C4-2B (cell line): ENCODE measurements at regions not wholly inside any gene's neighbourhood (a gene's known extent, or its start where the extent isn't known, plus 50 kb on each side); places are given as distances from the start of the nearest gene placed in this dataset.

Experiments
- ZFX ChIP-seq: fragments of 450-650 bp; IDR thresholded peaks from 2 replicates; pipeline ENCODE4 v1.6.1; 2017
- TF ChIP-seq, protein P1 (sequence below): fragments of 450-650 bp; conservative IDR thresholded peaks from 2 replicates; pipeline ENCODE4 v1.5.1; 2017; ENCODE audit warnings: mild to moderate bottlenecking

DNA sequence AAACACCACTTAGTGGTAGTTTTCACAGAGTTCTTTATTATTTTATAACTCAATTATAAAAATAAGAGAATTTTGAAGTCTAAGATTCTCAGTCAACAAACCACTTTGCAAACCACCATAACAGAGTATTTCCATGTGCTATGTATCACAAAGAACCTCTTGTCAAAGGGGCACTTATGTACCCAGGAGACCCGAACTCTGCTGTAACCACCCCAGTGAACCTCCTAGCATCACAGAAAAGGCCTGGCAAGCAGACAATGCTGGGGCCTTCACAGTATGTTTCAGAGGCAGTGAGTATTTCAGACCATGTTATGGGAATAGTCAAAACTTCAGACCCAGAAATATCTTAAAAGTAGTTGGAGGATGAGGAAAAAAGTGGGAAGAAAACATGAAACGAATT is 714.1 kb downstream of the EFNB2 start:
- TF ChIP-seq, protein P1, sequence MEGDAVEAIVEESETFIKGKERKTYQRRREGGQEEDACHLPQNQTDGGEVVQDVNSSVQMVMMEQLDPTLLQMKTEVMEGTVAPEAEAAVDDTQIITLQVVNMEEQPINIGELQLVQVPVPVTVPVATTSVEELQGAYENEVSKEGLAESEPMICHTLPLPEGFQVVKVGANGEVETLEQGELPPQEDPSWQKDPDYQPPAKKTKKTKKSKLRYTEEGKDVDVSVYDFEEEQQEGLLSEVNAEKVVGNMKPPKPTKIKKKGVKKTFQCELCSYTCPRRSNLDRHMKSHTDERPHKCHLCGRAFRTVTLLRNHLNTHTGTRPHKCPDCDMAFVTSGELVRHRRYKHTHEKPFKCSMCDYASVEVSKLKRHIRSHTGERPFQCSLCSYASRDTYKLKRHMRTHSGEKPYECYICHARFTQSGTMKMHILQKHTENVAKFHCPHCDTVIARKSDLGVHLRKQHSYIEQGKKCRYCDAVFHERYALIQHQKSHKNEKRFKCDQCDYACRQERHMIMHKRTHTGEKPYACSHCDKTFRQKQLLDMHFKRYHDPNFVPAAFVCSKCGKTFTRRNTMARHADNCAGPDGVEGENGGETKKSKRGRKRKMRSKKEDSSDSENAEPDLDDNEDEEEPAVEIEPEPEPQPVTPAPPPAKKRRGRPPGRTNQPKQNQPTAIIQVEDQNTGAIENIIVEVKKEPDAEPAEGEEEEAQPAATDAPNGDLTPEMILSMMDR: no peak
- TF ChIP-seq ZFX: no peak
